ENCODE measurements at regions not wholly inside any gene's neighbourhood (a gene's known extent, or its start where the extent isn't known, plus 50 kb on each side); places are given as distances from the start of the nearest gene placed in this dataset.

DNA sequence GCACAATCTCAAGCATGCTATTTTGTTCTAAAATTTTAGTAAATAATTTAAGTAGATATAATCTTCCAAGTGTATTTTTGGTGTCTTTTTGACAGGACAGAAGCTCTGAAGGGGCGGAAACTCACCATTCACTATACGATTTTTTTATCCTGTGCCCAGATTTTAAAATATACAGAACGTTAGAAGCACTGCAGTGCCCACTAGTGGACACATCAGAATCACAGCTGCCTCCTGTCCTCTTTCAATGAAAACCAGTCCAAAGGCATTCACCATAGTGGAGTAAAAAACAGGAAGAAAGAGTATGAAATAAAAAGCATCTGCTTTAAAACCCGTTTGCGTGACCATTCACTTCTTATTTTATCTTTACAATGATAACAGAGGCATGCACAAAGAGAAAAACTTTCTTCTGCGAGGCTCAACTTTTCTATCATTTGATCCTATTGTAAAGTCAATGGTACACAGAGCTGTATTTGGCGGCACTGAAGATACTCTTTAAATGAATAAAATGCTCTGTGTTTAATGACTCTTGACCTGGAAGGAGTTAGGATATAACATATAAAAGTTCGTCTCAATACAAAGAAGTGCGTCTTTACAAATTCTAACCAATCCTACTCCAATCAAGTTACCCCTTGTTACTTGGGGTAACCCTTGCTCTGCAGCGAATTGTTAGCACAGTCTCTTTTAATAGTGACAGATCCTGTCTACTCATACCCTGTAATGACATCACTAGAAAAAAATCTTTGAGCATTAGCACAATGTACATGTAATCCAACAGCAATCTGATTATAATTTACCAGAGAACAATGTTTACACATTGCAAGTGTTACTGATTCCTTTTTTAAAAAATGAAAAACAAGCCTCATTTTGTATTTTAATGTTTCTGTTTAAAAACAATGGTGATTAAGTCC is 339.8 kb upstream of the PSMD7 start:
- TF ChIP-seq, protein P1, sequence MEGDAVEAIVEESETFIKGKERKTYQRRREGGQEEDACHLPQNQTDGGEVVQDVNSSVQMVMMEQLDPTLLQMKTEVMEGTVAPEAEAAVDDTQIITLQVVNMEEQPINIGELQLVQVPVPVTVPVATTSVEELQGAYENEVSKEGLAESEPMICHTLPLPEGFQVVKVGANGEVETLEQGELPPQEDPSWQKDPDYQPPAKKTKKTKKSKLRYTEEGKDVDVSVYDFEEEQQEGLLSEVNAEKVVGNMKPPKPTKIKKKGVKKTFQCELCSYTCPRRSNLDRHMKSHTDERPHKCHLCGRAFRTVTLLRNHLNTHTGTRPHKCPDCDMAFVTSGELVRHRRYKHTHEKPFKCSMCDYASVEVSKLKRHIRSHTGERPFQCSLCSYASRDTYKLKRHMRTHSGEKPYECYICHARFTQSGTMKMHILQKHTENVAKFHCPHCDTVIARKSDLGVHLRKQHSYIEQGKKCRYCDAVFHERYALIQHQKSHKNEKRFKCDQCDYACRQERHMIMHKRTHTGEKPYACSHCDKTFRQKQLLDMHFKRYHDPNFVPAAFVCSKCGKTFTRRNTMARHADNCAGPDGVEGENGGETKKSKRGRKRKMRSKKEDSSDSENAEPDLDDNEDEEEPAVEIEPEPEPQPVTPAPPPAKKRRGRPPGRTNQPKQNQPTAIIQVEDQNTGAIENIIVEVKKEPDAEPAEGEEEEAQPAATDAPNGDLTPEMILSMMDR (IDR thresholded peaks at IDR 0.05; ENCODE audit: unreplicated experiment in 3 of 3) = peak; percentile 84 to 93 (median 90)
- Mint-ChIP-seq H3K4me3 (peak overlapping the region in 1 of 3 experiments; percentile 15), H3K4me1 (peaks cover 26% of the 10 kb centered on the region), H3K36me3 (ENCODE audit: low read depth) (no peaks in the 10 kb centered on the region), H3K27me3 (ENCODE audit: low read depth) (peaks cover under 1% of the 10 kb centered on the region), H3K27ac (peak overlapping the region; percentile 22 to 49 (median 38)), H3K9me3 (peaks cover 11% of the 10 kb centered on the region)

DNA sequence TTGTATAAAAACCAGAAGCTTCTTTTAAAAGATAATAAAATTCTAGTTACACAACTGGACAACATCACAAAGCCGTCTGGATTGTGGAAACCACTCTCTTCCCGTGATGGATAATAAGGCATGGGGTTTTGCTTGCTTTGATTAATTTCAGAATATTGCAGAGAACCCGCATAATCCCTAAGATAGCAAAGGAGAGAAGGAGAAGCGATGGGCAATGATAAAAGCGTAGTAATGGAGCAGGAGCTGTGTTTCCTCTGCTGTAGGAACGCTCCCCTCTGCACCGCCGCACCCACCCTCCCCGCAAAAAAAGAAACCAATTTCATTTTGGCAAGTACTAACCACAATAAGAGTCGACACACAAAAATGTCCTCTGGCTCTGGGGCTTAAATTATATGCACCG is 340.9 kb upstream of the PSMD7 start:
- H3K27ac Mint-ChIP-seq = peak overlapping the region; percentile 13 to 80 (median 38)
- H3K36me3 Mint-ChIP-seq (ENCODE audit: low read depth) = no peaks in the 10 kb centered on the region
- peak overlapping the region in 2 of 3 experiments; percentile 12 to 20 for H3K4me3 Mint-ChIP-seq
- peaks cover 4% of the 10 kb centered on the region for H3K9me3 Mint-ChIP-seq
- TF ChIP-seq, protein P1 (IDR thresholded peaks at IDR 0.05; ENCODE audit: unreplicated experiment in 3 of 3) = no peak
- H3K4me1 Mint-ChIP-seq = peaks cover 33% of the 10 kb centered on the region
- H3K27me3 Mint-ChIP-seq (ENCODE audit: low read depth) = peaks cover 5% of the 10 kb centered on the region

DNA sequence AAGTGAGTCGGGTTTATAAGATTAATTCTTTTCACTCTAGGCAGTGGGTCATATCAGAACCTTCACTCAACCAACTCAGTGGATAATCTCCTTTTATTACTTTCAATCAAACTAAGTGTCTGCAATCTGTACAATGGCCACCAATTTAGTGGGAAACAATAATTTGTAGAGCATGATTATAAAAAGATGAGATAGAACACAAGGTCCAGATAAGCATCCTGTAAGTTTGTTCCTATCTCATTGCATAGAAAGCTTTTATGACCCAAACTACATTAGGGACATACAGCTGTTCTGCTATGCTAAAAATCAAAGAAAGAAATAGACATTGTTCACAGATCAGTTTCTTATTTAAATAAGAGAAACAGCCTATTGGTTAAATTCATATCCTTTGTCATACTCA is 341.4 kb upstream of the PSMD7 start:
- Mint-ChIP-seq H3K27me3 (ENCODE audit: low read depth) (peaks cover 5% of the 10 kb centered on the region), H3K27ac (peak overlapping the region in 2 of 3 experiments; percentile 38 to 50), H3K4me3 (no peak overlapping the region)

DNA sequence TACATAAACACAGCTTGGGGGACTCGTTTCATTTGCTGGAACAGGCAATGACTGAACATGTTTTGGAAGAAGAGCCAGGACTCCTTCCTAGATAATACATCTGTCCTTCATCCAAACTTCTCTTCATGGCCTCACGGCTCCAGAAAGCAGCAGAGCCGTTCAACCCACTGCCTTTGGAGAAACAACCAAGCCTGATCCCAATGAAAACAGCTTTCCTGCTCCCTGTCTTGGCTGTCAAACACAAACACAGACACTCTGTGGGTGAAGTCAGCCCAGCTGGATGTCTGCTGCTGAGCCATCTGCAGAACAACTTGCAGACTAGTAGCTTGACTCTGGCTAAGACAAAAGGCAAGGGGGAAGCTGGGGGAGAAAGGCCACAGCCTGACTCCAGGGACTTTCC is 345.1 kb upstream of the PSMD7 start:
- Mint-ChIP-seq H3K27me3 (ENCODE audit: low read depth) (peaks cover 5% of the 10 kb centered on the region), H3K4me1 (peaks cover 39% of the 10 kb centered on the region), H3K9me3 (no peaks in the 10 kb centered on the region), H3K27ac (peak overlapping the region; percentile 85 to 91 (median 87)), H3K4me3 (peak overlapping the region in 1 of 3 experiments; percentile 51), H3K36me3 (ENCODE audit: low read depth) (no peaks in the 10 kb centered on the region)
- TF ChIP-seq, protein P1 (IDR thresholded peaks at IDR 0.05; ENCODE audit: unreplicated experiment in 3 of 3) = no peak

More for the DNA sequence above, 341.4 kb upstream of the PSMD7 start:
- Mint-ChIP-seq H3K9me3 (peaks cover 3% of the 10 kb centered on the region), H3K4me1 (peaks cover 33% of the 10 kb centered on the region), H3K36me3 (ENCODE audit: low read depth) (no peaks in the 10 kb centered on the region)
- TF ChIP-seq, protein P1 (IDR thresholded peaks at IDR 0.05; ENCODE audit: unreplicated experiment in 3 of 3) = no peak

DNA sequence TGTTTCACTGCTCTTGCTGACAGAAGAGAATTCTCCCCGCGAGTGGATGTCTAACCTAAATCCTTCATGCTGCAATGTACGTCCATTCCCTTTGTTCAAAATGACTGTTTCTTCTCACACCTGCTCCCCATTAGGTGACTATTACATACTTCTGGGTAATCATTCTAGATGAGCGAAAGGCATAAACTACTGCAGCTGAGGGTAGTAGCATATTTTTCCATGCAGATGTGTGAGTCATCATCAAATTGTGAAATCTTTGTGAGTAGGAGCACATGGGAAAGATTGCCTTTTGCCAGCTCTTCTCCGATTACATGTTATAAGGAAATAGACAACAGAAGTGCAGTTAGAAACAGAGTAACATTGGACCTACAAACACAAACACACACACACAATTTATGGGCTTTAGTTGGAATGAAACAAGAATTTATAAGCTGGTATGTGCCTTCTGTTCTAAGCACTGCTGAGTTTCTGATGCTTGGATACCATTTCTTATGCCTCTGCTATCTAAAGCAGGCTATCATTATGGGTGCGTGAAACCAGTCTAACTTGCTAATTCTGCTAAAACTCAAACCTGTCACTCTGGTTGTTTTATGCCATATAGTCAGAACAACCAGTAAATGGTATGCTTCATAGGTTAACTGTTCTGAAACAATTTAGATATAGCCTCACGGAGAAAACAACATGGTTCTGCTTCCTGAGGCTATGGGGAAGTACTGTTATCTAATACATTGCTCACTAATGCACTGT is 346.9 kb upstream of the PSMD7 start:
- Mint-ChIP-seq H3K9me3 (no peaks in the 10 kb centered on the region), H3K27ac (peak overlapping the region in 2 of 3 experiments; percentile 68 to 75), H3K4me3 (peak overlapping the region in 1 of 3 experiments; percentile 13), H3K27me3 (ENCODE audit: low read depth) (peaks cover 5% of the 10 kb centered on the region), H3K4me1 (peaks cover 31% of the 10 kb centered on the region), H3K36me3 (ENCODE audit: low read depth) (no peaks in the 10 kb centered on the region)
- TF ChIP-seq, protein P1 (IDR thresholded peaks at IDR 0.05; ENCODE audit: unreplicated experiment in 3 of 3) = no peak

All from nephron (organoid).